ENCODE measurements at regions not wholly inside any gene's neighbourhood (a gene's known extent, or its start where the extent isn't known, plus 50 kb on each side); places are given as distances from the start of the nearest gene placed in this dataset.

DNA sequence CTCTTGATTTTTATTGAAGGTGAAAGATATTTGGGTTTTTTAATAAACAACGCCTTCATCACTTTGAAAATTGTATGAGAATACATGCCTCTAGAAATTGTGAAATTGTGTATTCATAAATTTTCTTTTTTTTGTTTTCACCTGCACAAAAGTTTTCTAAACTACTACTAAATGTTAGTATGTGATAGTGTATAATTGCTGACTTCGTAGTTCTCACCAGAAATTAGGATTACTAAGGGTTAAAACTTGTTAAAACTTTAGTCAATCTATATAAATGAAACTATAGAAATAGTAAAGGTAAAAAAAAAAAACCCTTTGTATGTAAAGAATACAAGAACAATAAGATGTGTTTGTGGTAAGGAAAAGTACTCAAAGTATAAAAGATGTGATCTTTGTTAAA is 496.5 kb upstream of the ATP2B1 start:
- TF ChIP-seq, protein P1, sequence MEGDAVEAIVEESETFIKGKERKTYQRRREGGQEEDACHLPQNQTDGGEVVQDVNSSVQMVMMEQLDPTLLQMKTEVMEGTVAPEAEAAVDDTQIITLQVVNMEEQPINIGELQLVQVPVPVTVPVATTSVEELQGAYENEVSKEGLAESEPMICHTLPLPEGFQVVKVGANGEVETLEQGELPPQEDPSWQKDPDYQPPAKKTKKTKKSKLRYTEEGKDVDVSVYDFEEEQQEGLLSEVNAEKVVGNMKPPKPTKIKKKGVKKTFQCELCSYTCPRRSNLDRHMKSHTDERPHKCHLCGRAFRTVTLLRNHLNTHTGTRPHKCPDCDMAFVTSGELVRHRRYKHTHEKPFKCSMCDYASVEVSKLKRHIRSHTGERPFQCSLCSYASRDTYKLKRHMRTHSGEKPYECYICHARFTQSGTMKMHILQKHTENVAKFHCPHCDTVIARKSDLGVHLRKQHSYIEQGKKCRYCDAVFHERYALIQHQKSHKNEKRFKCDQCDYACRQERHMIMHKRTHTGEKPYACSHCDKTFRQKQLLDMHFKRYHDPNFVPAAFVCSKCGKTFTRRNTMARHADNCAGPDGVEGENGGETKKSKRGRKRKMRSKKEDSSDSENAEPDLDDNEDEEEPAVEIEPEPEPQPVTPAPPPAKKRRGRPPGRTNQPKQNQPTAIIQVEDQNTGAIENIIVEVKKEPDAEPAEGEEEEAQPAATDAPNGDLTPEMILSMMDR (IDR thresholded peaks at IDR 0.05; ENCODE audit: low read depth, low read length, missing control alignments) = no peak
- no peak overlapping the region for H3K4me3 ChIP-seq (ENCODE audit: low read depth, low read length)
- DNase-seq (ENCODE audit: low read depth) = no peak
- in situ Hi-C loops (cut with HindIII; ENCODE audit: low sequenced_read_pairs) = no loop called here

- H3K4me3 ChIP-seq (ENCODE audit: low read depth, low read length) = no peak overlapping the region
- in situ Hi-C loops (cut with HindIII; ENCODE audit: low sequenced_read_pairs) = no loop called here
- no peak for DNase-seq (ENCODE audit: low read depth)
- TF ChIP-seq, protein P1 (IDR thresholded peaks at IDR 0.05; ENCODE audit: low read depth, low read length, missing control alignments) = no peak
Measured at GRCh38 chr12:90203556-90203955, 494.9 kb upstream of the ATP2B1 start.

GRCh38 chr12:90199006-90199405 is 490.4 kb upstream of the ATP2B1 start:
- TF ChIP-seq, protein P1 (IDR thresholded peaks at IDR 0.05; ENCODE audit: low read depth, low read length, missing control alignments) = no peak
- in situ Hi-C loops (cut with HindIII; ENCODE audit: low sequenced_read_pairs) = no loop called here
- H3K4me3 ChIP-seq (ENCODE audit: low read depth, low read length) = no peak overlapping the region
- DNase-seq (ENCODE audit: low read depth) = no peak

GRCh38 chr12:90193500-90193899 is 484.9 kb upstream of the ATP2B1 start:
- in situ Hi-C loops (cut with HindIII; ENCODE audit: low sequenced_read_pairs) = no loop called here
- H3K4me3 ChIP-seq (ENCODE audit: low read depth, low read length) = no peak overlapping the region
- TF ChIP-seq, protein P1 (IDR thresholded peaks at IDR 0.05; ENCODE audit: low read depth, low read length, missing control alignments) = no peak
- DNase-seq (ENCODE audit: low read depth) = no peak

- no peak overlapping the region for H3K4me3 ChIP-seq (ENCODE audit: low read depth, low read length)
- TF ChIP-seq, protein P1 (IDR thresholded peaks at IDR 0.05; ENCODE audit: low read depth, low read length, missing control alignments) = no peak
- in situ Hi-C loops (cut with HindIII; ENCODE audit: low sequenced_read_pairs) = no loop called here
- no peak for DNase-seq (ENCODE audit: low read depth)
Measured at GRCh38 chr12:90188857-90189256, 480.2 kb upstream of the ATP2B1 start.

DNA sequence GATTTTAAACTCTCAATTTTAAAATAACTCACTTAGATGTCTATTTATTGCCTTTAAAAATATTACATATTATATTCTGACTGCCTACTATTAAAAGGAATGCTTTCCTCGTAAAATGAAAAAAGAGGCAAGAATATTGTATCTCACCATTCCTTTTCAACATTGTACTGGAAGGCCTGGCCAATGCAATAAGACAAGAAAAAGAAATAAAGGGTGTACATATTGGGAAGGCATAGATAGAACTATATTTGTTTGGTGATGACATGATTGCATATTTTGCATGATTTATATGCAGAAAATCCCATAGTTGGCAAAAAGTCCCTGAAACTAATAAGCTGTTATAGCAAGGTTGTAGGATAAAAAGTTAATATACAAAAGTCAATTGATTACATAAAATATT is 474.6 kb upstream of the ATP2B1 start:
- TF ChIP-seq, protein P1 (IDR thresholded peaks at IDR 0.05; ENCODE audit: low read depth, low read length, missing control alignments) = no peak
- DNase-seq (ENCODE audit: low read depth) = no peak
- in situ Hi-C loops (cut with HindIII; ENCODE audit: low sequenced_read_pairs) = no loop called here
- H3K4me3 ChIP-seq (ENCODE audit: low read depth, low read length) = no peak overlapping the region

GRCh38 chr12:90181216-90181615 is 472.6 kb upstream of the ATP2B1 start:
- H3K4me3 ChIP-seq (ENCODE audit: low read depth, low read length) = no peak overlapping the region
- DNase-seq (ENCODE audit: low read depth) = no peak
- in situ Hi-C loops (cut with HindIII; ENCODE audit: low sequenced_read_pairs) = no loop called here
- TF ChIP-seq, protein P1 (IDR thresholded peaks at IDR 0.05; ENCODE audit: low read depth, low read length, missing control alignments) = no peak

All from astrocyte of the cerebellum (primary cell).